ENCODE measurements at regions not wholly inside any gene's neighbourhood (a gene's known extent, or its start where the extent isn't known, plus 50 kb on each side); places are given as distances from the start of the nearest gene placed in this dataset.
"Not testable (repeated sequence)": the region's sequence is repeated elsewhere in the genome, so short reads cannot be mapped to it uniquely, and the experiment has no call there.

- Histone ChIP-seq H3K9me3 (replicated peaks in 1 of 11) (no peaks in the 10 kb centered on the region), H3K27ac (no peak overlapping the region), H4K20me1 (no peaks in the 10 kb centered on the region), H3K4me1 (no peaks in the 10 kb centered on the region), H3K4me2 (no peak overlapping the region), H3K4me3 (no peak overlapping the region), H3K27me3 (no peaks in the 10 kb centered on the region), H3K9ac (no peak overlapping the region), H3K36me3 (no peaks in the 10 kb centered on the region)
- TF ChIP-seq Cebpa-rat (IDR thresholded peaks at IDR 0.05): no peak
These were observed 105.8 kb downstream of the SLC35B3 start for GRCh38 chr6:8329562-8329961.

- H3K36me3 ChIP-seq: no peaks in the 10 kb centered on the region
- no peak overlapping the region for H3K4me2 ChIP-seq
- H4K20me1 ChIP-seq: no peaks in the 10 kb centered on the region
- H3K27me3 ChIP-seq: no peaks in the 10 kb centered on the region
- H3K27ac ChIP-seq: no peak overlapping the region
- no peaks in the 10 kb centered on the region; a peak in 1 of 22 replicates for H3K9me3 ChIP-seq (replicated peaks in 1 of 11)
- TF ChIP-seq Cebpa-rat (IDR thresholded peaks at IDR 0.05): no peak
- no peaks in the 10 kb centered on the region for H3K4me1 ChIP-seq
- H3K4me3 ChIP-seq: no peak overlapping the region
- H3K9ac ChIP-seq: no peak overlapping the region
These were observed 109.6 kb downstream of the SLC35B3 start for GRCh38 chr6:8325743-8326142.

- no peak overlapping the region for H3K9ac ChIP-seq
- H4K20me1 ChIP-seq: no peaks in the 10 kb centered on the region
- TF ChIP-seq Cebpa-rat (IDR thresholded peaks at IDR 0.05): no peak
- H3K4me3 ChIP-seq: no peak overlapping the region
- H3K27me3 ChIP-seq: no peaks in the 10 kb centered on the region
- no peak overlapping the region for H3K27ac ChIP-seq
- no peak overlapping the region for H3K4me2 ChIP-seq
- H3K9me3 ChIP-seq (replicated peaks in 1 of 11): no peaks in the 10 kb centered on the region; a peak in 1 of 22 replicates
- no peaks in the 10 kb centered on the region for H3K4me1 ChIP-seq
- no peaks in the 10 kb centered on the region for H3K36me3 ChIP-seq
These were observed 112.7 kb downstream of the SLC35B3 start for GRCh38 chr6:8322659-8323058.

- Histone ChIP-seq H3K36me3 (no peaks in the 10 kb centered on the region), H3K27ac (no peak overlapping the region), H4K20me1 (no peaks in the 10 kb centered on the region), H3K4me2 (no peak overlapping the region), H3K9me3 (replicated peaks in 1 of 11) (no peaks in the 10 kb centered on the region; a peak in 1 of 22 replicates), H3K9ac (no peak overlapping the region), H3K4me1 (no peaks in the 10 kb centered on the region), H3K4me3 (no peak overlapping the region), H3K27me3 (no peaks in the 10 kb centered on the region)
- TF ChIP-seq Cebpa-rat (IDR thresholded peaks at IDR 0.05): no peak
These were observed 113.5 kb downstream of the SLC35B3 start for GRCh38 chr6:8321671-8322404.

- no peaks in the 10 kb centered on the region for H3K4me1 ChIP-seq
- H3K9ac ChIP-seq: no peak overlapping the region
- no peaks in the 10 kb centered on the region for H4K20me1 ChIP-seq
- no peak overlapping the region for H3K4me3 ChIP-seq
- no peak overlapping the region for H3K27ac ChIP-seq
- no peak overlapping the region for H3K4me2 ChIP-seq
- no peaks in the 10 kb centered on the region for H3K27me3 ChIP-seq
- H3K9me3 ChIP-seq (replicated peaks in 1 of 11): peaks cover 0 to 24% (median 11%) of the 10 kb centered on the region in 11 experiments; a peak in 14 of 22 replicates
- no peak for TF ChIP-seq Cebpa-rat (IDR thresholded peaks at IDR 0.05)
- H3K36me3 ChIP-seq: no peaks in the 10 kb centered on the region
These were observed 120.2 kb downstream of the SLC35B3 start for GRCh38 chr6:8315154-8315553.

- Histone ChIP-seq H4K20me1 (no peaks in the 10 kb centered on the region), H3K27me3 (no peaks in the 10 kb centered on the region), H3K4me2 (no peak overlapping the region), H3K9me3 (replicated peaks in 1 of 11) (no peaks in the 10 kb centered on the region), H3K9ac (no peak overlapping the region), H3K4me3 (no peak overlapping the region), H3K4me1 (no peaks in the 10 kb centered on the region), H3K36me3 (no peaks in the 10 kb centered on the region), H3K27ac (no peak overlapping the region)
- no peak for TF ChIP-seq Cebpa-rat (IDR thresholded peaks at IDR 0.05)
These were observed 133.8 kb downstream of the SLC35B3 start for GRCh38 chr6:8301502-8301901.

- no peaks in the 10 kb centered on the region for H4K20me1 ChIP-seq
- TF ChIP-seq Cebpa-rat (IDR thresholded peaks at IDR 0.05): no peak
These were observed 136.3 kb downstream of the SLC35B3 start for GRCh38 chr6:8299034-8299433.

GRCh38 chr6:8282946-8283345 is 152.4 kb downstream of the SLC35B3 start:
- H3K9me3 ChIP-seq (replicated peaks in 1 of 11): peaks cover 9 to 18% (median 13%) of the 10 kb centered on the region in 11 experiments; a peak in 20 of 22 replicates

More at GRCh38 chr6:8299034-8299433, 136.3 kb downstream of the SLC35B3 start:
- no peaks in the 10 kb centered on the region for H3K27me3 ChIP-seq
- no peak overlapping the region for H3K27ac ChIP-seq
- no peaks in the 10 kb centered on the region for H3K4me1 ChIP-seq
- no peaks in the 10 kb centered on the region for H3K36me3 ChIP-seq
- no peak overlapping the region for H3K4me3 ChIP-seq
- no peak overlapping the region for H3K4me2 ChIP-seq
- H3K9ac ChIP-seq: no peak overlapping the region
- H3K9me3 ChIP-seq (replicated peaks in 1 of 11): peaks cover 0 to 13% (median 6%) of the 10 kb centered on the region in 11 experiments; a peak in 6 of 22 replicates

GRCh38 chr6:8282380-8282779 is 153.0 kb downstream of the SLC35B3 start:
- H4K20me1 ChIP-seq: no peaks in the 10 kb centered on the region
- TF ChIP-seq Cebpa-rat (IDR thresholded peaks at IDR 0.05): no peak
- H3K27me3 ChIP-seq: no peaks in the 10 kb centered on the region
- peaks cover 9 to 18% (median 13%) of the 10 kb centered on the region in 11 experiments; a peak in 20 of 22 replicates for H3K9me3 ChIP-seq (replicated peaks in 1 of 11)
- H3K4me2 ChIP-seq: no peak overlapping the region
- H3K27ac ChIP-seq: no peak overlapping the region
- peaks cover 0 to 5% (median 0%) of the 10 kb centered on the region in 10 experiments; a peak in 1 of 20 replicates for H3K4me1 ChIP-seq
- H3K4me3 ChIP-seq: no peak overlapping the region
- H3K36me3 ChIP-seq: no peaks in the 10 kb centered on the region
- H3K9ac ChIP-seq: no peak overlapping the region

More at GRCh38 chr6:8282946-8283345, 152.4 kb downstream of the SLC35B3 start:
- not testable (repeated sequence) for H3K27ac ChIP-seq, H3K4me1 ChIP-seq, H3K4me3 ChIP-seq, H3K36me3 ChIP-seq, H4K20me1 ChIP-seq, H3K9ac ChIP-seq, H3K27me3 ChIP-seq, H3K4me2 ChIP-seq
